PC-9 (cell line): ENCODE measurements at regions not wholly inside any gene's neighbourhood (a gene's known extent, or its start where the extent isn't known, plus 50 kb on each side); places are given as distances from the start of the nearest gene placed in this dataset.

Experiments
- BruUV-seq: library from RNA; stranded (reverse); fragments of 400-500 nt; replicated peaks from 2 replicates; lab custom pipeline; 2021; lab: Mats Ljungman, UMichigan
- CTCF ChIA-PET: fragments of 300-600 bp; sonication (Branson Sonifier 250); formaldehyde crosslinking; loops from one replicate; lab custom pipeline; 2022; ENCODE audit warnings: antibody characterized with exemption; lab: Charles Lee
- POLR2A ChIA-PET: fragments of 300-600 bp; sonication (Branson Sonifier 250); formaldehyde crosslinking; loops from one replicate; lab custom pipeline; 2022; ENCODE audit warnings: antibody characterized with exemption; ENCODE audit not compliant: unreplicated experiment; lab: Charles Lee
- DNase-seq, 2 experiments: peaks; one replicate each; pipeline versions ENCODE4 v3.0.0 to v3.0.0-alpha.2; 2015 to 2022; ENCODE audit warnings: mixed read lengths in 1 of 2
- H2AFZ ChIP-seq: fragments of 200-600 bp; sonication (generic); 2 replicates; pipeline ENCODE4 v1.8.1; 2017; ENCODE audit warnings: antibody characterized with exemption
- H3F3A ChIP-seq: fragments of 200-600 bp; sonication (generic); 2 replicates; pipeline ENCODE4 v1.8.1; 2017; ENCODE audit warnings: antibody characterized with exemption, mild to moderate bottlenecking, low read depth; ENCODE audit not compliant: insufficient read depth
- H3K27ac ChIP-seq: fragments of 200-600 bp; sonication (generic); 2 replicates; pipeline ENCODE4 v1.6.1; 2016; ENCODE audit warnings: mixed run types
- H3K27me3 ChIP-seq: fragments of 200-600 bp; sonication (generic); 2 replicates; pipeline ENCODE4 v1.6.1; 2016; ENCODE audit warnings: low read depth, mixed run types; ENCODE audit not compliant: insufficient read depth
- H3K36me3 ChIP-seq: fragments of 200-600 bp; sonication (generic); 2 replicates; pipeline ENCODE4 v1.6.1; 2016; ENCODE audit warnings: low read depth, mixed run types
- H3K4me1 ChIP-seq: fragments of 200-600 bp; sonication (generic); replicated peaks from 2 replicates; pipeline ENCODE4 v1.6.1; 2016; ENCODE audit warnings: mixed run types; ENCODE audit not compliant: insufficient read depth
- H3K4me2 ChIP-seq: fragments of 200-600 bp; sonication (generic); 2 replicates; pipeline ENCODE4 v1.6.1; 2017; ENCODE audit warnings: mixed run types
- H3K4me3 ChIP-seq: fragments of 200-600 bp; sonication (generic); 2 replicates; pipeline ENCODE4 v1.6.1; 2016; ENCODE audit warnings: mixed run types
- H3K79me2 ChIP-seq: fragments of 200-600 bp; sonication (generic); 2 replicates; pipeline ENCODE4 v1.6.1; 2017; ENCODE audit warnings: low read depth, mixed run types
- H3K9me2 ChIP-seq: fragments of 200-600 bp; sonication (generic); 2 replicates; pipeline ENCODE4 v1.8.1; 2017; ENCODE audit warnings: mild to moderate bottlenecking; ENCODE audit not compliant: insufficient read depth
- H3K9me3 ChIP-seq: fragments of 200-600 bp; sonication (generic); 2 replicates; pipeline ENCODE4 v1.8.1; 2016; ENCODE audit warnings: low read depth; ENCODE audit not compliant: insufficient read depth
- H4K20me1 ChIP-seq: fragments of 200-600 bp; sonication (generic); 2 replicates; pipeline ENCODE4 v1.8.1; 2017; ENCODE audit not compliant: insufficient read depth
- CTCF ChIP-seq: fragments of 200-600 bp; sonication (generic); conservative IDR thresholded peaks from 2 replicates; pipeline ENCODE4 v1.6.1; 2017; ENCODE audit warnings: mixed run types, antibody characterized with exemption, mild to moderate bottlenecking, moderate library complexity
- EZH2 ChIP-seq: fragments of 200-600 bp; sonication (generic); IDR thresholded peaks from 2 replicates; pipeline ENCODE4 v1.8.0; 2017; ENCODE audit warnings: antibody characterized with exemption, low read depth
- intact Hi-C: fragments of 100-400 bp; cut with micrococcal nuclease; formaldehyde crosslinking; loops from one replicate; pipeline ENCODE4 v1.10.0; 2022; ENCODE audit not compliant: unreplicated experiment

GRCh38 chr3:152621006-152621868, 213.7 kb upstream of the P2RY1 start:
- BruUV-seq = no TSS peak
- no peaks in the 10 kb centered on the region for H3F3A ChIP-seq
- no peak for DNase-seq
- intact Hi-C loops = no loop called here
- 0 out of 2 replicates have a peak, but pooled peaks cover 4% of the 10 kb centered on the region for H3K9me2 ChIP-seq
- no peak overlapping the region for H3K27ac ChIP-seq
- H3K27me3 ChIP-seq = no peaks in the 10 kb centered on the region
- ChIA-PET POLR2A (no interaction called here), CTCF (interaction anchor here (0.5 kb wide), 1 partner anchor 87 kb away, joined by 4 read pairs; no protein-coding TSS in a partner anchor)
- peak overlapping the region; percentile 48; the same call in 1 of the 2 replicates for H2AFZ ChIP-seq
- H3K9me3 ChIP-seq = no peaks in the 10 kb centered on the region
- no peaks in the 10 kb centered on the region for H3K36me3 ChIP-seq
- no peak for TF ChIP-seq EZH2
- TF ChIP-seq CTCF = no peak
- H3K4me2 ChIP-seq = no peak overlapping the region
- H4K20me1 ChIP-seq = no peaks in the 10 kb centered on the region
- H3K4me3 ChIP-seq = no peak overlapping the region
- no peaks in the 10 kb centered on the region for H3K79me2 ChIP-seq
- no peaks in the 10 kb centered on the region for H3K4me1 ChIP-seq

GRCh38 chr3:152621967-152622810, 212.7 kb upstream of the P2RY1 start:
- 0 out of 2 replicates have a peak, but pooled peaks cover 4% of the 10 kb centered on the region for H3K9me2 ChIP-seq
- H3K4me3 ChIP-seq = no peak overlapping the region
- intact Hi-C loops = no loop called here
- DNase-seq = no peak
- no peaks in the 10 kb centered on the region for H3K79me2 ChIP-seq
- no TSS peak for BruUV-seq
- no peak overlapping the region for H3K4me2 ChIP-seq
- no peaks in the 10 kb centered on the region for H3K27me3 ChIP-seq
- no peaks in the 10 kb centered on the region for H3K36me3 ChIP-seq
- H3K27ac ChIP-seq = no peak overlapping the region
- H3K9me3 ChIP-seq = no peaks in the 10 kb centered on the region
- no peaks in the 10 kb centered on the region for H3K4me1 ChIP-seq
- ChIA-PET POLR2A (no interaction called here), CTCF (no interaction called here)
- H3F3A ChIP-seq = no peaks in the 10 kb centered on the region
- no peak overlapping the region for H2AFZ ChIP-seq
- no peak for TF ChIP-seq CTCF
- no peak for TF ChIP-seq EZH2
- no peaks in the 10 kb centered on the region for H4K20me1 ChIP-seq

- Histone ChIP-seq H2AFZ (no peak overlapping the region), H3K4me2 (no peak overlapping the region), H3F3A (no peaks in the 10 kb centered on the region), H3K9me3 (no peaks in the 10 kb centered on the region), H3K36me3 (no peaks in the 10 kb centered on the region), H3K9me2 (0 out of 2 replicates have a peak, but pooled peaks cover 4% of the 10 kb centered on the region), H3K4me3 (no peak overlapping the region), H3K79me2 (no peaks in the 10 kb centered on the region), H4K20me1 (no peaks in the 10 kb centered on the region), H3K4me1 (no peaks in the 10 kb centered on the region), H3K27ac (no peak overlapping the region), H3K27me3 (no peaks in the 10 kb centered on the region)
- CTCF ChIA-PET = no interaction called here
- TF ChIP-seq CTCF (no peak), EZH2 (no peak)
- POLR2A ChIA-PET = no interaction called here
- intact Hi-C loops = no loop called here
- DNase-seq = no peak
- no TSS peak for BruUV-seq
These were observed 212.1 kb upstream of the P2RY1 start for GRCh38 chr3:152622811-152623167.
